Activated CD4-positive, alpha-beta T cell treated with anti-CD3 and anti-CD28 coated beads for 36 hours (primary cell): ENCODE measurements at regions not wholly inside any gene's neighbourhood (a gene's known extent, or its start where the extent isn't known, plus 50 kb on each side); places are given as distances from the start of the nearest gene placed in this dataset.

ENCODE experiments used
- ATAC-seq: fragments of 200-7000 bp; cut with Tn5 transposase; one replicate; pipeline ENCODE4 v1.10.0; 2021; ENCODE audit warnings: mild to moderate bottlenecking, moderate library complexity
- CTCF ChIA-PET: fragments of 350-600 bp; sonication (Branson Sonifier 250); formaldehyde crosslinking; loops from one replicate; lab custom pipeline; 2021; ENCODE audit warnings: antibody characterized with exemption; lab: Charles Lee
- POLR2A ChIA-PET: fragments of 350-600 bp; sonication (Branson Sonifier 250); formaldehyde crosslinking; loops from one replicate; lab custom pipeline; 2021; ENCODE audit warnings: antibody characterized with exemption, inconsistent platforms; lab: Charles Lee
- DNase-seq: peaks from one replicate; pipeline ENCODE4 v3.0.0-alpha.2; 2020
- H3K27ac Mint-ChIP-seq: one replicate; pipeline ENCODE4 v1.8.0; 2021; ENCODE audit warnings: mixed read lengths
- H3K27me3 Mint-ChIP-seq: one replicate; pipeline ENCODE4 v1.8.0; 2021; ENCODE audit warnings: mixed read lengths
- H3K36me3 Mint-ChIP-seq: one replicate; pipeline ENCODE4 v1.8.0; 2021; ENCODE audit warnings: low read depth, mixed read lengths
- H3K4me1 Mint-ChIP-seq: one replicate; pipeline ENCODE4 v1.8.0; 2021; ENCODE audit warnings: mixed read lengths
- H3K4me3 Mint-ChIP-seq: one replicate; pipeline ENCODE4 v1.8.0; 2021; ENCODE audit warnings: mild to moderate bottlenecking, moderate library complexity, mixed read lengths
- H3K9me3 Mint-ChIP-seq: one replicate; pipeline ENCODE4 v1.8.0; 2021; ENCODE audit warnings: low read depth, mixed read lengths
- intact Hi-C, 2 experiments: fragments of 100-400 bp; cut with DNase I in 1 of 2; cut with micrococcal nuclease in 1 of 2; formaldehyde crosslinking; loops; one replicate each; pipeline versions ENCODE4 v1.14.2 to v1.15.1; 2022 to 2024; cut with DNase I, micrococcal nuclease

DNA sequence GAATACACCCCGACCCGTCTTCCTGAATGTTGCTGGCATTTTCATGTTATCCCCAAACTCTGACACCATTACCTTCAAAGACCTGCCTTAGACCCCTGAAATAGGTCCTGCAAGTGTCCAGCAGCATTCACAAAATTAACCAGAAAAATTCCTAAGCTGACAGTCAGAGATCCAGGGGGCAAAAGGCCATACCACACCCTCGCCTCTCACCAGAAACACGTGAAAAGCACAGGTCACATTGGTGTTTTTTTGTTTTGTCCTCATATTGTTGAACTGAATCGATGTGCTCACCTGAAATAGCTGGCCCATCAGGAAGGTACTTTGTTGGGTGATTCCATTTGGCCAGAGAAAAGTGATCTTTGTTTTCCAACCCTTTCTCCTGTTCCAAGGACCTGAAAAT, 113.1 kb upstream of the HES1 start:
- Mint-ChIP-seq H3K27ac (no peak overlapping the region), H3K36me3 (no peaks in the 10 kb centered on the region), H3K27me3 (peaks cover 2% of the 10 kb centered on the region), H3K4me1 (peaks cover 5% of the 10 kb centered on the region), H3K9me3 (no peaks in the 10 kb centered on the region), H3K4me3 (no peak overlapping the region)
- DNase-seq: no peak
- ChIA-PET CTCF (no interaction called here), POLR2A (no interaction called here)
- intact Hi-C loops: no loop called here
- no peak for ATAC-seq

DNA sequence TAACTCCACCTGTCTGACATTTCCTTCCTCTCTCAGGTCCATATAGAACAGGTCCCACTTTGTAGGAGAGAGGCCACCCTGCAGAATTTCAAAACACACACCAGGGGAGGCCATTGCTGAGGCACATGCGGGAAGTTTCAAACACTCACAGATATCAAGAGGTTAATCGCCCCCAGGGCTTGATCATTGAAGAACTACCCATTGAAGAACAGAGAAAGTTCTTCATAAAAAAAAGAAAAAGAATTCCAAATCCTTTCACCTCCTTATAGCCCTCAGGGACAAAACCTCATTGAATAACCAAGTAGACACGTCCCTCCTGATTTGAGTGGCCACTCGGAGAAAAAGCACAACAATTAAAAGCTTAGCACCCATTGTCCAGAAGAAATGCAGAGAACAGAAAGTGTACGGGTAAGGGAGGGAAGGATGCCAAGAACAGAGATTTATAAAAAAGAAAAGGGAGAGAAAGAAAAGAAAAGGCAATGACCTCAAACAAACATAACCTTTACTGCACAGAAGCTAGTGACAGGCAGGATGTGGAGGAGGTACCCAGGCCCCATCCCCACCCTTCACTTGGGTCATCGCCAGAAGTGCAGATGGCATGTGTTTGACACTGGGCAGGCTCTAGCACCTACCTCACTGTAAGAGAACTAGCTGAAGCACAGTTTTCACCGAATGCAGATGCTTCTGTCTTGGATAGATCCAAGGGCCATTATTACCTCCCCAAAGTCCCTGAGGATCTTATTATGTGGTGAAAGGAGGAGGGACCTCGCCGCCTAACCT, 112.3 kb upstream of the HES1 start:
- Mint-ChIP-seq H3K27me3 (peaks cover 2% of the 10 kb centered on the region), H3K4me1 (peaks cover 5% of the 10 kb centered on the region), H3K4me3 (no peak overlapping the region), H3K9me3 (no peaks in the 10 kb centered on the region), H3K36me3 (no peaks in the 10 kb centered on the region), H3K27ac (no peak overlapping the region)
- ChIA-PET CTCF (interaction anchor here (0.6 kb wide), 1 partner anchor 160 kb away, joined by 3 read pairs; no protein-coding TSS in a partner anchor), POLR2A (no interaction called here)
- intact Hi-C loops: no loop called here
- DNase-seq (peak; percentile 25), ATAC-seq (no peak)

DNA sequence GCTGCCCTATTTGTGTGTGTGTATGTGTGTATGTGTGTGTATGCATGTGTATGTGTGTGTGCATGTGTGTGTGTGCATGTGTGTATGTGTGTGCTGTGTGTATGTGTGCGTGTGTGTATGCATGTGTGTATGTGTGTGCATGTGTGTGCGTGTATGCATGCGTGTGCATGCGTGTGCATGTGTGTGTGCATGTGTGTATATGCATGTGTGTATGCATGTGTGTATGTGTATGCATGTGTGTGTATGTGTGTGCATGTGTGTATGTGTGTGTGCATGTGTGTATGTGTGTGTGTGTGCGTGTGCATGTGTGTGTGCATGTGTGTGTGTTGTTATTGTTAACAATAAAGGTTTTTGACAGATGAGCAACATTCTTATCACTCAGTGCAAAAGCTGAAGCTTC, 110.8 kb upstream of the HES1 start:
- DNase-seq (no peak), ATAC-seq (no peak)
- no peaks in the 10 kb centered on the region for H3K9me3 Mint-ChIP-seq
- ChIA-PET POLR2A (no interaction called here), CTCF (no interaction called here)
- H3K4me1 Mint-ChIP-seq: peaks cover 5% of the 10 kb centered on the region
- H3K27ac Mint-ChIP-seq: no peak overlapping the region
- H3K36me3 Mint-ChIP-seq: no peaks in the 10 kb centered on the region
- no peak overlapping the region for H3K4me3 Mint-ChIP-seq
- H3K27me3 Mint-ChIP-seq: peaks cover 2% of the 10 kb centered on the region
- intact Hi-C loops: no loop called here

DNA sequence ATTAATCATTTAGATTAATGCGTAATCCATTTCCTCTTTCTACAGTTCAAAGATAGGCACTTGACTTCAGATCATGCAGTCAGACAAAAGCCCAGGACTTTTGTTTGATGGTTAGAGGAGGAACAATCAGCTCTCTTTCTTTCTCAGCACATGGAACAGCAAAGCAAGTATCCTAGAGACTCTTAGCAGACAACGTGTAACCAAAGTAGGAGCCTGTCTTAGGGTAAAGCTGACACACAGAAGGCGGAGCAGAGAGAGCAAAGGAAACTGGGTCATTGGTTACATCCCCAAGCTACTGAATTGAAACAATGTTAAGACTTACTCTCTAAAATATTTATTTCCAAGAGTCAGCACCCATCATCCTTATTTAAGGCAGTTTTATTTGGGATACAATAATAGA, 110.0 kb upstream of the HES1 start:
- no peaks in the 10 kb centered on the region for H3K9me3 Mint-ChIP-seq
- no peak overlapping the region for H3K27ac Mint-ChIP-seq
- peaks cover 5% of the 10 kb centered on the region for H3K4me1 Mint-ChIP-seq
- H3K4me3 Mint-ChIP-seq: no peak overlapping the region
- peaks cover under 1% of the 10 kb centered on the region for H3K27me3 Mint-ChIP-seq
- no peaks in the 10 kb centered on the region for H3K36me3 Mint-ChIP-seq
- ChIA-PET POLR2A (no interaction called here), CTCF (no interaction called here)
- no peak for DNase-seq
- ATAC-seq: no peak
- intact Hi-C loops: no loop called here

DNA sequence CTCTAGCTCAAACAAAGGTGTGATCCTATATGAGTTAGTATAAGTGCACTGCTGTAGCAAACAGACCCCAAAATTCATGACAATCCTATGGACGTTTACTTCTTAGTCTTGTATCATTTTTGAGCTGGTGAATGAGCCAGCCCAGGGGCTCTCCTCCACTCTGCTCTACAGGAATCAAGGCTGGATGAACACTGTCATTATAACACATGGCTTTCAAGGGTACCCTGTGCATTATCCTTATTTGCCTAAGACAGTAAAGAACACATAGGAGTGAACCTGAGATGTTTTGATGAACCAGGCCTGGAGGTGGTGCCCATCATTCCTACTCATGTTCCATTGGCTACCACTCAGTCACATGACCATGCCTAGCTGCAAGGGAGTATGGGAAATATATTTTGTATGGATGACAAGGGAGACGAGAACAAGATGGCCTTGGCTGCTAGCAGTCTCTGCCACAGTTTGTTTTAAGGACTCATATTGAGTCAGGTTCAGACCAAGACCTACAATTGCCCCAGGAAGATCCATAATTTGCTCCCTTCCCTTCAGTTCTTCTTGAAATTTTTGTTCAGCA, 107.4 kb upstream of the HES1 start:
- no peak for ATAC-seq
- H3K27me3 Mint-ChIP-seq: no peaks in the 10 kb centered on the region
- no peak overlapping the region for H3K27ac Mint-ChIP-seq
- no peaks in the 10 kb centered on the region for H3K9me3 Mint-ChIP-seq
- ChIA-PET POLR2A (no interaction called here), CTCF (interaction anchor here (0.7 kb wide), 1 partner anchor 96 kb away, joined by 3 read pairs; no protein-coding TSS in a partner anchor)
- intact Hi-C loops: no loop called here
- no peak overlapping the region for H3K4me3 Mint-ChIP-seq
- no peaks in the 10 kb centered on the region for H3K36me3 Mint-ChIP-seq
- no peak for DNase-seq
- H3K4me1 Mint-ChIP-seq: peaks cover 9% of the 10 kb centered on the region

DNA sequence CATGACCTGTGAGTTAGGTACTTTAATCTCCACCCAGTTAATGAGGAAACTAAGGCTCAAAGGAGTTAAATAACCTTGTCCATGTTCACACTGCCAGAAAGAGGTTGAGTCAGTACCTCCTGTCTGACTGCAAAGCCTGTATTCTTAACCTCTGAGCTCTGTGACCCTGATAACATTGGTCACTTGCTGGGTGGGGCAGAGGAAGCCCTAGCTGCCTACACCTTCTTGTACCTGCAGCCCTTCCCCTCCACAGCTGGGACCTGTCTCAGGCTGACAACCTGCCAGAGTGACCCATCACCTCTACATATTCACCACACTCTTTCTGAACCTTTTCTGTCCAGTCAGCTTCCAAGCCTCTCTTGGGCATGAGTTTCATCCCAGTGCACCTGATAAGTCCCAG, 106.1 kb upstream of the HES1 start:
- H3K36me3 Mint-ChIP-seq: no peaks in the 10 kb centered on the region
- DNase-seq (no peak), ATAC-seq (no peak)
- no peak overlapping the region for H3K4me3 Mint-ChIP-seq
- H3K4me1 Mint-ChIP-seq: peaks cover 7% of the 10 kb centered on the region
- no peaks in the 10 kb centered on the region for H3K27me3 Mint-ChIP-seq
- intact Hi-C loops: no loop called here
- H3K27ac Mint-ChIP-seq: no peak overlapping the region
- H3K9me3 Mint-ChIP-seq: no peaks in the 10 kb centered on the region
- ChIA-PET POLR2A (no interaction called here), CTCF (no interaction called here)

DNA sequence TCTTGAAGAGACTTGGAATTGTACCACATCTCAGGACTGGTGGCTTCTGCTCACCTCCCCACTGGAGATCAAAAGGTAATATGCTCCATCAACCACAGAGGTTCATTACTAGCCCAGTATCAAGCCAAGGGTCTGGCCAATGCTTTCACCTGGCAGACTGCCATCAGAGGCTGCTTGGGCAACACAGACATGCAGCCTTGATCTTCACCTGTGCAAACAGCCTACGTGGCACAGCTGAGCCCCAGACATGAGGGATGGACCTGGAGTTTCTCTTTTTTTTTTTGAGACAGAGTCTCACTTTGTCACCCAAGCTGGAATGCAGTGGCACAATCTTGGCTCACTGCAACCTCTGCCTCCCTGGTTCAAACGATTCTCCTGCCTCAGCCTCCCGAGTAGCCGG, 105.6 kb upstream of the HES1 start:
- no peaks in the 10 kb centered on the region for H3K9me3 Mint-ChIP-seq
- POLR2A ChIA-PET: no interaction called here
- CTCF ChIA-PET: no interaction called here
- H3K4me1 Mint-ChIP-seq: peaks cover 7% of the 10 kb centered on the region
- DNase-seq (no peak), ATAC-seq (no peak)
- intact Hi-C loops: no loop called here
- no peak overlapping the region for H3K4me3 Mint-ChIP-seq
- H3K36me3 Mint-ChIP-seq: no peaks in the 10 kb centered on the region
- H3K27me3 Mint-ChIP-seq: no peaks in the 10 kb centered on the region
- H3K27ac Mint-ChIP-seq: no peak overlapping the region

DNA sequence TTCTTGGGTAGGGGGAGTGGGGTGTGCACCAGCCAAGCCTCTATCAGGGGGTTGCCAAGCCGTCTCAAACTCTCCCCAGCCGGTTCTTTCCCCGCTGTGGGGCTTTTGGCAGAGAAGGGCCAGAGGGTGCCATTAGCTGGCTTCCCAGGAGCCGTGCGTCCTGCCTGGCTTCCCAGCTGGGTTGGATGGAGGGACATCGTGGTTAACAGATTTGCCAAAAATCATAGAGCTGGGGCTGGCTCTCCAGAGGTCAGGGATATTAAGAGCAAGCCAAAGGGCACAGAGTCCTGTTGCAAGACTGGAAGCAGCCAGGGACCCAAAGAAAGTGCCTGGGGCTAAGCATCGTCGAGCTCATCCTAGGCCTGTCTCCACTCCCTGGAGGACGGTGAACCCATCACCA, 104.6 kb upstream of the HES1 start:
- intact Hi-C loops: no loop called here
- no peaks in the 10 kb centered on the region for H3K9me3 Mint-ChIP-seq
- ChIA-PET CTCF (interaction anchor here (0.6 kb wide), 1 partner anchor 656 kb away, joined by 4 read pairs; no protein-coding TSS in a partner anchor), POLR2A (no interaction called here)
- no peak for DNase-seq
- H3K36me3 Mint-ChIP-seq: no peaks in the 10 kb centered on the region
- peaks cover 7% of the 10 kb centered on the region for H3K4me1 Mint-ChIP-seq
- H3K27me3 Mint-ChIP-seq: no peaks in the 10 kb centered on the region
- no peak overlapping the region for H3K27ac Mint-ChIP-seq
- ATAC-seq: no peak
- H3K4me3 Mint-ChIP-seq: no peak overlapping the region

DNA sequence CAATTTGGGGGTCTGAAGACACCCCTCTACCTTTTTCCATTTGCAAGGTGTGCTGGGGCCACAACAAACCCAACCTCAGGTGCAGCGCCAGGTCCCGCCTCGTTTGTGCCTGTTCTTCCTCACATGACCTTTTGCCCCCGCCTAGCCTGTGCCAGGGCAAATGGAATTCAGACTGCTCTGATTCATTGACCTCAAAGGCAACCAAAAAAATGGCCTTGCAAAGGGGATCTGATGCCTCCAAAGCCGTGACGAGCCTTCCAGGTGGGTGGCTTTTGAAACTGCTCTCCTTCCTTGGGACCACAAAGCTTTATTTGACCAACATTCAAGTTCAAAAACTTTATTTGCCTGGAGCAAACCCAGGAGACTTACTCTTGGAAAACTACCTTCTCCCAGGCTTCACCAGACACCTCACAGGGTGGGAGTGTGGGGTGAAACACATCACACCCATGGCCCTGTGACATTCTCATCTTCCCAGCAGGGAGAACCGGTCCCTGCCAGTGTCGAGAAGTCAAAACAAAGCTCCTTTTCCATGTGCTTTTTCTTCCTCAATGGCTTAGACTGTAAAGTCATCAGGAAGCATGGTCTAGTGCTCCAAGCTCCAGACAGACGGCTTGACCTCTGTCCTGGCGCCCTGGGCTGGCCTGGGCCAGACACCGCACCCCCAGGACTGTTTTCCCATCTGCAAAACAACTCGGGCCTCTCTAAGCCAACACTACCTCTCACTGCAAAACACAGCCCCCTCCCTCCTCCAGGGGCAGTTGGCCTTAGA, 103.9 kb upstream of the HES1 start:
- ATAC-seq (no peak), DNase-seq (no peak)
- no peak overlapping the region for H3K27ac Mint-ChIP-seq
- peaks cover 7% of the 10 kb centered on the region for H3K4me1 Mint-ChIP-seq
- ChIA-PET POLR2A (no interaction called here), CTCF (interaction anchor here (0.6 kb wide), 1 partner anchor 656 kb away, joined by 4 read pairs; no protein-coding TSS in a partner anchor)
- no peaks in the 10 kb centered on the region for H3K36me3 Mint-ChIP-seq
- intact Hi-C loops: no loop called here
- H3K27me3 Mint-ChIP-seq: no peaks in the 10 kb centered on the region
- no peak overlapping the region for H3K4me3 Mint-ChIP-seq
- no peaks in the 10 kb centered on the region for H3K9me3 Mint-ChIP-seq

DNA sequence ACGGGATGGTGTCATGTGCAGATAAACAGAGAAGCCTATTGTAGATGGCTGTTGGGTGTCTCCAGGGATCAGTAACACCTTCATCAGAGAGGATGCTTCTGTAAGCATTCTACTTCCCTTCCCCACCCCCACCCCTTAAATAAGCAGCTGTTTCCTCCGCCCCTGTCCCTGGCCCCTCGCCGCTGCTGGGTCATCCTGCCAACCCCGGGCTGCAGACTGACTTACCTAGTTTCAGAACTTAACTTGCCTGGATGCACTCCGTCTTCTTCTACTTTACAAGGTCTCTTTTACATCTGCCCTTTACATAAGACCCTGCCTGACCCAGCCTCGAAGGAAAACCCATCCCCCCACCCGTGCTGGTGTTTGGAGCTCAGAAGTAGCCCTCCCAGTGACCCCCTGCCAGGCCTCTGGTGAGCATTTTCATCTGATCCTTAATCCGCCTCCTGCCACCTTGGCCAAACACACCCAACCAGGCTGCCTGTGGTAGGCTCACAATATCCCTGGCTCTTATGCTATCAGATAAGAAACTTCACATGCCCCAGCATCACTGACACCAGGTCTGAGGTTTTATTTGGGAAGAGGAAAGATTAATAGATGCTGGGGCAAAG, 103.0 kb upstream of the HES1 start:
- no peak for ATAC-seq
- intact Hi-C loops: no loop called here
- peak; percentile 27 for DNase-seq
- H3K27me3 Mint-ChIP-seq: no peaks in the 10 kb centered on the region
- no peaks in the 10 kb centered on the region for H3K9me3 Mint-ChIP-seq
- H3K4me1 Mint-ChIP-seq: peaks cover 7% of the 10 kb centered on the region
- no peaks in the 10 kb centered on the region for H3K36me3 Mint-ChIP-seq
- ChIA-PET POLR2A (no interaction called here), CTCF (no interaction called here)
- no peak overlapping the region for H3K4me3 Mint-ChIP-seq
- H3K27ac Mint-ChIP-seq: no peak overlapping the region

DNA sequence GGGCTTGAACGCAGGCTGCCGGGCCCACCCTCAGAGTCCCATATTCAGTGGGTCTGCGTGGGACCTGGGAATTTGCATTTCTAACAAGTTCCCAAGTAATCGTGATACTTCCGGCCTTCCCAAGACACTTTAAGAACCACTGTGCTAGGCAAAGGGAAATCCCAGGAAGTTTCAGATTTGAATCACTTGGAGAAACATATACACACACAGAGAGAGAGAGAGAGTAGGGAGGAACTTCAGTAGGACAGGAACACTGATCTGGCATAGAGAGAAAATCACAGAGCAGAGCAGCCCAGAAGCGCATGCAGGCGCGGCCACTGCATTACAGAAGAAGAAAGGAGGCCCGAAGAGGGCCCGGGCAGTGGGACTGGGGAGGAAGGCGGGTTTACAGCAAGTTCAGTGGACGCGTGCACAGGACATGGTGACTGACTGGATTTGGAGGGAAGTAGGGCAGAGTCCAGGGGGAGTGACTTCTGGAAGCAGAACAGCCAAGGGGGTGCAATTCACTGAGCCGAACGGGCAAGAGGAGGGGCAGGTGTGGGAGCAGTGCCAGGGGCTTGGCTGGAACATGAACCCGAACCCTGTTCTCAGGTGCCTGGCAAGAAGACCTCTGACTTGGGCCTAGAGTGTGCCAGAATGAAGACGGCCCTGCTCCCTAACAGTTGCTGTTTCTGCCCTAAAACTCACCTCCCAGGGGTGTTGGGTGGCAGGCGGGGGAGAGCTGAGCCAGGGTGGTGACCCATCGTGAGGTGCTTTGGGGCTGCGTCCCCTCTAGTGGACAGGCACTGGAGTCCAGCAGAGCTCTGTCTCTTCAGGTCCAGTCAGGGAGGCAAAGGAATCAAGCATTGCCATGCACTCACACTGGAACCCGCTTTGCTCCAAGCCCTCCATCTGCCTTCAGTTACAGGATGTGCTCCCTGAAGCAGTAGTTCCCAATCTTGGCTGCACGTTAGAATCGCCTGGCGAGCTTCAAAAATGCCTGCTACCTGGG, 101.3 kb upstream of the HES1 start:
- ChIA-PET POLR2A (no interaction called here), CTCF (no interaction called here)
- Mint-ChIP-seq H3K27ac (no peak overlapping the region), H3K27me3 (no peaks in the 10 kb centered on the region), H3K4me3 (no peak overlapping the region), H3K36me3 (no peaks in the 10 kb centered on the region), H3K9me3 (no peaks in the 10 kb centered on the region), H3K4me1 (peaks cover 7% of the 10 kb centered on the region)
- ATAC-seq: no peak
- no peak for DNase-seq
- intact Hi-C loops: no loop called here
